Panc1 (cell line): ENCODE measurements at regions not wholly inside any gene's neighbourhood (a gene's known extent, or its start where the extent isn't known, plus 50 kb on each side); places are given as distances from the start of the nearest gene placed in this dataset.

ENCODE experiments used
- ATAC-seq: fragments of 200-7000 bp; cut with Tn5 transposase; 2 replicates; pipeline ENCODE4 v1.9.1; 2020; ENCODE audit warnings: mild to moderate bottlenecking, moderate library complexity
- BruUV-seq: library from RNA; stranded (reverse); fragments of 400-500 nt; replicated peaks from 2 replicates; lab custom pipeline; 2021; lab: Mats Ljungman, UMichigan
- CTCF ChIA-PET: fragments of 300-600 bp; sonication (Branson Sonifier 250); formaldehyde crosslinking; loops from one replicate; lab custom pipeline; 2022; ENCODE audit warnings: antibody characterized with exemption; lab: Charles Lee
- POLR2A ChIA-PET: fragments of 300-600 bp; sonication (Branson Sonifier 250); formaldehyde crosslinking; loops from one replicate; lab custom pipeline; 2022; ENCODE audit warnings: antibody characterized with exemption; lab: Charles Lee
- DNase-seq: peaks from one replicate; pipeline ENCODE4 v3.0.0-alpha.2; 2010; ENCODE audit warnings: low read depth, low spot score
- H3K27ac ChIP-seq: 2 replicates; pipeline ENCODE4 v1.5.1; 2011; ENCODE audit warnings: mild to moderate bottlenecking, low read length, inconsistent platforms
- H3K27me3 ChIP-seq: fragments of 200-500 bp; sonication (Bioruptor generic); 2 replicates; pipeline ENCODE4 v1.6.0; 2014; ENCODE audit warnings: low read length, inconsistent platforms; ENCODE audit not compliant: control insufficient read depth, insufficient read depth
- H3K36me3 ChIP-seq: fragments of 200-500 bp; sonication (Bioruptor generic); 2 replicates; pipeline ENCODE4 v1.5.1; 2014; ENCODE audit warnings: inconsistent platforms, mild to moderate bottlenecking, low read length, moderate library complexity; ENCODE audit not compliant: control insufficient read depth, insufficient read depth
- H3K4me1 ChIP-seq: 2 replicates; pipeline ENCODE4 v1.5.1; 2011; ENCODE audit warnings: inconsistent platforms, mild to moderate bottlenecking, low read length, moderate library complexity; ENCODE audit not compliant: control insufficient read depth, insufficient read depth
- H3K4me3 ChIP-seq, 2 experiments: 2 replicates each; pipeline ENCODE4 v1.5.1; 2011 to 2012; ENCODE audit warnings: low read depth in 2 of 2, low read length in 2 of 2, mild to moderate bottlenecking in 2 of 2, inconsistent platforms in 1 of 2, moderate library complexity in 1 of 2
- H3K9me3 ChIP-seq: fragments of 200-500 bp; sonication (Bioruptor generic); 2 replicates; pipeline ENCODE4 v1.5.1; 2014; ENCODE audit warnings: low read depth, mild to moderate bottlenecking, inconsistent platforms, low read length, moderate library complexity; ENCODE audit not compliant: control insufficient read depth, insufficient read depth
- POLR2AphosphoS5 ChIP-seq: IDR thresholded peaks from 2 replicates; pipeline ENCODE4 v1.6.1; 2012; ENCODE audit warnings: mild to moderate bottlenecking, low read depth, low read length, moderate library complexity
- SIN3A ChIP-seq: IDR thresholded peaks from 2 replicates; pipeline ENCODE4 v1.6.1; 2012; ENCODE audit warnings: low read depth, mild to moderate bottlenecking, low read length, moderate library complexity, borderline replicate concordance; ENCODE audit not compliant: insufficient read depth
- TCF7L2 ChIP-seq: IDR thresholded peaks from 2 replicates; pipeline ENCODE4 v1.6.1; 2011; ENCODE audit warnings: mild to moderate bottlenecking, low read depth, low read length, inconsistent platforms
- in situ Hi-C: cut with HindIII; loops from 2 replicates; pipeline ENCODE4 v1.10.0; 2016; ENCODE audit warnings: low sequenced_read_pairs, low pct_unique_long_range_greater_than_20kb
- intact Hi-C: fragments of 100-400 bp; cut with micrococcal nuclease; formaldehyde crosslinking; loops from one replicate; pipeline ENCODE4 v1.10.0; 2022; ENCODE audit not compliant: unreplicated experiment
- TF ChIP-seq, protein P1 (sequence below): fragments of 450-650 bp; IDR thresholded peaks from 2 replicates; pipeline ENCODE4 v1.5.1; 2017; ENCODE audit warnings: mild to moderate bottlenecking
- TF ChIP-seq, protein P2 (sequence below), 2 experiments: IDR thresholded peaks; 2 replicates each; pipeline ENCODE4 v1.6.1; 2011 to 2012; ENCODE audit warnings: low read depth in 2 of 2, control low read depth in 1 of 2, low read length in 1 of 2, mild to moderate bottlenecking in 1 of 2, moderate library complexity in 1 of 2; ENCODE audit not compliant: insufficient read depth in 1 of 2

DNA sequence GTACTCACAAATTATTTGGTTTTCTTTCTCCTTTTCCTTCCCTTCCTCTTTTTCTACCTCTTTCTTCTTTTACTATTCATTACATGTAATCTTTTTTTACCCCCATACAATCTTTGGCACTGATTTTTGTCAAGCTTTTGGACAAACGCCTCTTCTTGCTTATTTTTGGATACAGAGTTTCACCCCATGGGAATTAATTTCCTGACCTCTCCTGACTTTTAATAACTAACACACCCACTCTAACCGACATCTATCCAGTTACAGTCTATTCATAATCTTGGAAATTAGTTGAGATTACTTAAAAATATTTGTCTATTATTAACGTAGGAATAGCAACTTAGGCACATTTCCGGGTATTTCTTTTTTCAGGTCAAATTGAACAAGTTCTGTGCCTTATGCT lies 101.2 kb downstream of the HDGFL1 start:
- no peaks in the 10 kb centered on the region for H3K4me1 ChIP-seq
- POLR2A ChIA-PET: no interaction called here
- ATAC-seq (no peak), DNase-seq (no peak)
- no peak for TF ChIP-seq SIN3A
- no peak for TF ChIP-seq TCF7L2
- TF ChIP-seq, protein P1, sequence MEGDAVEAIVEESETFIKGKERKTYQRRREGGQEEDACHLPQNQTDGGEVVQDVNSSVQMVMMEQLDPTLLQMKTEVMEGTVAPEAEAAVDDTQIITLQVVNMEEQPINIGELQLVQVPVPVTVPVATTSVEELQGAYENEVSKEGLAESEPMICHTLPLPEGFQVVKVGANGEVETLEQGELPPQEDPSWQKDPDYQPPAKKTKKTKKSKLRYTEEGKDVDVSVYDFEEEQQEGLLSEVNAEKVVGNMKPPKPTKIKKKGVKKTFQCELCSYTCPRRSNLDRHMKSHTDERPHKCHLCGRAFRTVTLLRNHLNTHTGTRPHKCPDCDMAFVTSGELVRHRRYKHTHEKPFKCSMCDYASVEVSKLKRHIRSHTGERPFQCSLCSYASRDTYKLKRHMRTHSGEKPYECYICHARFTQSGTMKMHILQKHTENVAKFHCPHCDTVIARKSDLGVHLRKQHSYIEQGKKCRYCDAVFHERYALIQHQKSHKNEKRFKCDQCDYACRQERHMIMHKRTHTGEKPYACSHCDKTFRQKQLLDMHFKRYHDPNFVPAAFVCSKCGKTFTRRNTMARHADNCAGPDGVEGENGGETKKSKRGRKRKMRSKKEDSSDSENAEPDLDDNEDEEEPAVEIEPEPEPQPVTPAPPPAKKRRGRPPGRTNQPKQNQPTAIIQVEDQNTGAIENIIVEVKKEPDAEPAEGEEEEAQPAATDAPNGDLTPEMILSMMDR: no peak
- no peak for TF ChIP-seq POLR2AphosphoS5
- TF ChIP-seq, protein P2, sequence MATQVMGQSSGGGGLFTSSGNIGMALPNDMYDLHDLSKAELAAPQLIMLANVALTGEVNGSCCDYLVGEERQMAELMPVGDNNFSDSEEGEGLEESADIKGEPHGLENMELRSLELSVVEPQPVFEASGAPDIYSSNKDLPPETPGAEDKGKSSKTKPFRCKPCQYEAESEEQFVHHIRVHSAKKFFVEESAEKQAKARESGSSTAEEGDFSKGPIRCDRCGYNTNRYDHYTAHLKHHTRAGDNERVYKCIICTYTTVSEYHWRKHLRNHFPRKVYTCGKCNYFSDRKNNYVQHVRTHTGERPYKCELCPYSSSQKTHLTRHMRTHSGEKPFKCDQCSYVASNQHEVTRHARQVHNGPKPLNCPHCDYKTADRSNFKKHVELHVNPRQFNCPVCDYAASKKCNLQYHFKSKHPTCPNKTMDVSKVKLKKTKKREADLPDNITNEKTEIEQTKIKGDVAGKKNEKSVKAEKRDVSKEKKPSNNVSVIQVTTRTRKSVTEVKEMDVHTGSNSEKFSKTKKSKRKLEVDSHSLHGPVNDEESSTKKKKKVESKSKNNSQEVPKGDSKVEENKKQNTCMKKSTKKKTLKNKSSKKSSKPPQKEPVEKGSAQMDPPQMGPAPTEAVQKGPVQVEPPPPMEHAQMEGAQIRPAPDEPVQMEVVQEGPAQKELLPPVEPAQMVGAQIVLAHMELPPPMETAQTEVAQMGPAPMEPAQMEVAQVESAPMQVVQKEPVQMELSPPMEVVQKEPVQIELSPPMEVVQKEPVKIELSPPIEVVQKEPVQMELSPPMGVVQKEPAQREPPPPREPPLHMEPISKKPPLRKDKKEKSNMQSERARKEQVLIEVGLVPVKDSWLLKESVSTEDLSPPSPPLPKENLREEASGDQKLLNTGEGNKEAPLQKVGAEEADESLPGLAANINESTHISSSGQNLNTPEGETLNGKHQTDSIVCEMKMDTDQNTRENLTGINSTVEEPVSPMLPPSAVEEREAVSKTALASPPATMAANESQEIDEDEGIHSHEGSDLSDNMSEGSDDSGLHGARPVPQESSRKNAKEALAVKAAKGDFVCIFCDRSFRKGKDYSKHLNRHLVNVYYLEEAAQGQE (IDR thresholded peaks at IDR 0.05; ENCODE audit: insufficient read depth in 1 of 2, low read depth in 2 of 2, low read length in 1 of 2): no peak
- intact Hi-C loops: no loop called here
- CTCF ChIA-PET: no interaction called here
- H3K4me3 ChIP-seq: no peak overlapping the region
- in situ Hi-C loops: no loop called here
- no peaks in the 10 kb centered on the region for H3K27me3 ChIP-seq
- BruUV-seq: no TSS peak
- H3K36me3 ChIP-seq: no peaks in the 10 kb centered on the region
- no peaks in the 10 kb centered on the region for H3K9me3 ChIP-seq
- no peak overlapping the region for H3K27ac ChIP-seq

DNA sequence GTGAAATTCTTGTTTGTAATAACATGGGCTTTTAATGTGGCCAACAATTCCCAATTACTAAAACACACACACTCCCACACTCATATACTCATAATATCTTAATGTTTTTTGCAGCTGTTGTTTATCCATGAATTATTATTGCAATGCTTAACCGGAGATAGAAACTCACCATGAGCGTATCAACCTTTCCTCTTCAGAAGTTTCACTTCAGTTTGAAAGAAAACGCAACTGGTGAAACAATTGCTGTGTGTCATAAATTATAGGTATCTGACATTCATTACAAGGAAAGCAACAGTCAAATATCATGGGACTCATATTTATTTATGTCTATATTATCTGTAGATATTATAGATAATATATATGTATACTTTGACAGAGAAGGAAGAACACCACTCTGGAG lies 104.1 kb downstream of the HDGFL1 start:
- Histone ChIP-seq H3K4me3 (no peak overlapping the region), H3K27ac (no peak overlapping the region), H3K9me3 (no peaks in the 10 kb centered on the region), H3K4me1 (no peaks in the 10 kb centered on the region), H3K36me3 (no peaks in the 10 kb centered on the region), H3K27me3 (no peaks in the 10 kb centered on the region)
- BruUV-seq: no TSS peak
- no peak for TF ChIP-seq POLR2AphosphoS5
- TF ChIP-seq, protein P1: no peak
- no peak for TF ChIP-seq TCF7L2
- TF ChIP-seq SIN3A: no peak
- TF ChIP-seq, protein P2 (IDR thresholded peaks at IDR 0.05; ENCODE audit: insufficient read depth in 1 of 2, low read depth in 2 of 2, low read length in 1 of 2): no peak
- DNase-seq (no peak), ATAC-seq (no peak)
- in situ Hi-C loops: no loop called here
- ChIA-PET POLR2A (no interaction called here), CTCF (no interaction called here)
- intact Hi-C loops: no loop called here
